Endodermal cell (in vitro differentiated cells): ENCODE measurements at regions not wholly inside any gene's neighbourhood (a gene's known extent, or its start where the extent isn't known, plus 50 kb on each side); places are given as distances from the start of the nearest gene placed in this dataset.

Experiments used
- DNase-seq: peaks from one replicate; pipeline ENCODE4 v3.0.0-alpha.2; 2017
- H3K27ac ChIP-seq: 2 replicates; pipeline ENCODE4 v1.5.1; 2013; ENCODE audit warnings: mild to moderate bottlenecking, low read depth, low read length, moderate library complexity
- H3K27me3 ChIP-seq: 2 replicates; pipeline ENCODE4 v1.6.1; 2013; ENCODE audit warnings: mild to moderate bottlenecking, low read length, moderate library complexity; ENCODE audit not compliant: insufficient read depth, control insufficient read depth, poor library complexity, severe bottlenecking
- H3K36me3 ChIP-seq: 2 replicates; pipeline ENCODE4 v1.7.0; 2013; ENCODE audit warnings: mild to moderate bottlenecking, low read length, moderate library complexity; ENCODE audit not compliant: control insufficient read depth, insufficient read depth
- H3K4me1 ChIP-seq: one replicate; pipeline ENCODE4 v1.7.0; 2013; ENCODE audit warnings: low read length; ENCODE audit not compliant: control insufficient read depth, insufficient read depth
- H3K4me3 ChIP-seq: 2 replicates; pipeline ENCODE4 v1.5.1; 2013; ENCODE audit warnings: mild to moderate bottlenecking, low read length, moderate library complexity
- H3K9ac ChIP-seq: 2 replicates; pipeline ENCODE4 v1.6.1; 2013; ENCODE audit warnings: mild to moderate bottlenecking, low read length, moderate library complexity; ENCODE audit not compliant: poor library complexity, severe bottlenecking; ENCODE audit errors: extremely low read depth
- H3K9me3 ChIP-seq: 2 replicates; pipeline ENCODE4 v1.6.1; 2013; ENCODE audit warnings: mild to moderate bottlenecking, low read length, moderate library complexity; ENCODE audit not compliant: control insufficient read depth
- H3K27ac Mint-ChIP-seq: 2 replicates; pipeline ENCODE4 v1.8.0; 2020; ENCODE audit warnings: mixed read lengths
- H3K27me3 Mint-ChIP-seq: 2 replicates; pipeline ENCODE4 v1.8.0; 2021; ENCODE audit warnings: mild to moderate bottlenecking, mixed read lengths; ENCODE audit not compliant: insufficient read depth
- H3K36me3 Mint-ChIP-seq: 2 replicates; pipeline ENCODE4 v1.8.0; 2020; ENCODE audit warnings: low read depth, mixed read lengths
- H3K4me1 Mint-ChIP-seq: 2 replicates; pipeline ENCODE4 v1.8.0; 2020; ENCODE audit warnings: mixed read lengths
- H3K4me3 Mint-ChIP-seq: 2 replicates; pipeline ENCODE4 v1.8.0; 2020; ENCODE audit warnings: mild to moderate bottlenecking, moderate library complexity, mixed read lengths
- H3K9me3 Mint-ChIP-seq: 2 replicates; pipeline ENCODE4 v1.8.0; 2020; ENCODE audit warnings: mild to moderate bottlenecking, mixed read lengths
- WGBS, 2 experiments: methylation state at CpG; one replicate each; pipeline versions ENCODE4 v1.1.5 to v1.1.7; 2013; ENCODE audit warnings: missing lambda C conversion rate in 2 of 2, mixed read lengths in 1 of 2; ENCODE audit not compliant: insufficient coverage in 1 of 2, insufficient read length in 1 of 2; 5-methylcytosine and 5-hydroxymethylcytosine counted together
- TF ChIP-seq, protein P1 (sequence below): fragments of 200-600 bp; sonication (generic); conservative IDR thresholded peaks from 2 replicates; pipeline ENCODE4 v1.5.0; 2021; ENCODE audit warnings: antibody characterized with exemption, mild to moderate bottlenecking

DNA sequence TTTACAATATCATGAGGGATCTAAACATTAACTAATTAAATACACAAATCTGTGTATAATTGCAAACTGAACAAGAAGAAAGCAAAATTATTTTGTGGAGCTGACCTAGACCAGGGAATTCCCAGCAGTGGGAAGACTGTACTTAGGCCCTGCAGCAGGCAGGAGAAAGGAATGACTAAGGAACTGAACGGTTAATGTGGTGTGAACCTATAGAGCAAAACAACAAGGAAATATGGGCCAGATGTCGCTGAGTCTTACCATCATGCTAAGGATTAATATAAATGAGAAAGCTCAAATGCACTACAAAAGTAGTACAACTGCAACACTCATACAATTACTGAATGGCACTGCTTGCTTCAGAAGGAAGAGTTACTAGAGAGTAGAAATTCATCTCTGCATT, 120.3 kb upstream of the ATXN3L start:
- Histone ChIP-seq H3K27ac (no peak overlapping the region), H3K9me3 (no peaks in the 10 kb centered on the region), H3K4me1 (no peaks in the 10 kb centered on the region), H3K36me3 (no peaks in the 10 kb centered on the region), H3K4me3 (no peak overlapping the region), H3K27me3 (no peaks in the 10 kb centered on the region), H3K9ac (no peak overlapping the region)
- Mint-ChIP-seq H3K4me1 (no peaks in the 10 kb centered on the region), H3K36me3 (no peaks in the 10 kb centered on the region), H3K27ac (no peak overlapping the region), H3K9me3 (peaks cover 64% of the 10 kb centered on the region), H3K27me3 (no peaks in the 10 kb centered on the region), H3K4me3 (no peak overlapping the region)
- TF ChIP-seq, protein P1, sequence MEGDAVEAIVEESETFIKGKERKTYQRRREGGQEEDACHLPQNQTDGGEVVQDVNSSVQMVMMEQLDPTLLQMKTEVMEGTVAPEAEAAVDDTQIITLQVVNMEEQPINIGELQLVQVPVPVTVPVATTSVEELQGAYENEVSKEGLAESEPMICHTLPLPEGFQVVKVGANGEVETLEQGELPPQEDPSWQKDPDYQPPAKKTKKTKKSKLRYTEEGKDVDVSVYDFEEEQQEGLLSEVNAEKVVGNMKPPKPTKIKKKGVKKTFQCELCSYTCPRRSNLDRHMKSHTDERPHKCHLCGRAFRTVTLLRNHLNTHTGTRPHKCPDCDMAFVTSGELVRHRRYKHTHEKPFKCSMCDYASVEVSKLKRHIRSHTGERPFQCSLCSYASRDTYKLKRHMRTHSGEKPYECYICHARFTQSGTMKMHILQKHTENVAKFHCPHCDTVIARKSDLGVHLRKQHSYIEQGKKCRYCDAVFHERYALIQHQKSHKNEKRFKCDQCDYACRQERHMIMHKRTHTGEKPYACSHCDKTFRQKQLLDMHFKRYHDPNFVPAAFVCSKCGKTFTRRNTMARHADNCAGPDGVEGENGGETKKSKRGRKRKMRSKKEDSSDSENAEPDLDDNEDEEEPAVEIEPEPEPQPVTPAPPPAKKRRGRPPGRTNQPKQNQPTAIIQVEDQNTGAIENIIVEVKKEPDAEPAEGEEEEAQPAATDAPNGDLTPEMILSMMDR = no peak
- WGBS, 2 experiments = 89% methylated on average over 1 of the region's 2 CpGs; no CpG with 5 or more reads in 1 of the 2 experiments
- no peak for DNase-seq

DNA sequence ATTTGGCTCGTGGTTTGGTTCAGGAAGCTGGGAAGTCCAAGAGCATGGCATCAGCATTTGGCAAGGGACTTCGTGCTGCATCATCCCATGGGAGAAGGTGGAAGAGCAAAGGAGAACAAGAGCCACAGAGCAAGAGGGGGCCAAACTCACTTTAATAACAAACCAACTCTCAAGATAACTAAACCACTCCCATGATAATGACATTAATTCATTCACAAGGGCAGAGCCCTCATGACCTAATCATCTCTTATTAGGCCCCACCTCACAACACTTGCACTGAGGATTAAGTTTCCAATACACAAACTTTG, 113.4 kb upstream of the ATXN3L start:
- H3K9me3 Mint-ChIP-seq = peaks cover 52% of the 10 kb centered on the region
- 94% methylated on average over 2 of the region's 2 CpGs; no CpG with 5 or more reads in 1 of the 2 experiments for WGBS, 2 experiments

DNA sequence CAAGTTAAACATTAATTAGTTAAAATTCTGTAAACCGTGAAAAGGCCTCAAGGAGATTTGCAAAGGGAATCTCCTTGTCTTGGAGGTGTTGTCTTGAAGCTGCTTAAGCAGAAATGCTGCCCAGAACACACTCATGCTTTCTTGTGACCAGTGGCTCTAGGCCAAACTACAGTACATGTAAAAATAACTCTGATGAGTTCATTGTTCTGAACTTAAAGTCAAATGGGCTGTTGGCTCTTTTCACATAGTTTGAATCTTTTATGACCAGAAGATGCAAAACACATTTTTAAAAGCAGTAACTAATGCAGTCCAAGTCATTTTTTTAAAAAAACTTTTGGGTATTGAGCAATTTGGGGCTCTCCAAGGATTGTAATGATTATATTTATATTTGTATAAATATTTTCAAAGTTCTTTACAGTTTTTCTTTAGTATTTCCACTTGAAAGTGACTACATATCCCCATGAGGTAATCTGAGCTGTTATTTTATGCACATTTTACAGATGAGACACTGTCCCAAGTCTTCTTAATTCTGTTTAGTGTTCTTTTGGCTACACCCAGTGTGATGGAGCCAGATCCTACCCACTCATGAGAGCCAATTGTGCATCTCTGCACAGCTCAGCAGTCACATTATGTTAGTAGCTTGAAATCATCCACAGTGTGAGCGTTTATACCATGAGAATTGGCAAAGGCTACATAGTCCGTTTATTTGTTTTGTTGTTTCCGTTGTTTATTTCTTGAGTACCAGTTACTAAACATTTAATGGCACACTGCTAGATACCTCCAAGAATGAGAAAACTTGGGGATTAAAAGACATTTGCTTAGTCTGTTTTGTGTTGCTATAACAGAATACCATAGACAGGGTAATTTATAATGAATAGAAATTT, 112.8 kb upstream of the ATXN3L start:
- 100% methylated on average over 4 of the region's 4 CpGs; no CpG with 5 or more reads in 1 of the 2 experiments for WGBS, 2 experiments
- no peaks in the 10 kb centered on the region for H3K4me1 ChIP-seq
- no peaks in the 10 kb centered on the region for H3K36me3 Mint-ChIP-seq
- no peaks in the 10 kb centered on the region for H3K36me3 ChIP-seq
- H3K9me3 Mint-ChIP-seq = peaks cover 51% of the 10 kb centered on the region
- H3K27me3 ChIP-seq = no peaks in the 10 kb centered on the region
- no peak overlapping the region for H3K9ac ChIP-seq
- peaks cover 3% of the 10 kb centered on the region for H3K4me1 Mint-ChIP-seq
- DNase-seq = no peak
- H3K4me3 ChIP-seq = no peak overlapping the region
- no peaks in the 10 kb centered on the region for H3K9me3 ChIP-seq
- H3K27ac Mint-ChIP-seq = no peak overlapping the region
- no peaks in the 10 kb centered on the region for H3K27me3 Mint-ChIP-seq
- H3K4me3 Mint-ChIP-seq = no peak overlapping the region
- no peak overlapping the region for H3K27ac ChIP-seq
- TF ChIP-seq, protein P1 = no peak

More for the DNA sequence above, 113.4 kb upstream of the ATXN3L start:
- TF ChIP-seq, protein P1 = no peak
- H3K9ac ChIP-seq = no peak overlapping the region
- Mint-ChIP-seq H3K27me3 (no peaks in the 10 kb centered on the region), H3K36me3 (no peaks in the 10 kb centered on the region), H3K4me3 (no peak overlapping the region), H3K4me1 (peaks cover 2% of the 10 kb centered on the region), H3K27ac (no peak overlapping the region)
- H3K9me3 ChIP-seq = no peaks in the 10 kb centered on the region
- H3K4me1 ChIP-seq = no peaks in the 10 kb centered on the region
- H3K27ac ChIP-seq = no peak overlapping the region
- no peaks in the 10 kb centered on the region for H3K27me3 ChIP-seq
- no peak overlapping the region for H3K4me3 ChIP-seq
- no peak for DNase-seq
- no peaks in the 10 kb centered on the region for H3K36me3 ChIP-seq
